Left lung (tissue), 4 donors: ENCODE measurements at regions not wholly inside any gene's neighbourhood (a gene's known extent, or its start where the extent isn't known, plus 50 kb on each side); places are given as distances from the start of the nearest gene placed in this dataset.
A peak's percentile ranks its signal among the peaks of the same experiment; 100 is the strongest.

Experiments used
- ATAC-seq: fragments of 200-7000 bp; cut with Tn5 transposase; one replicate; pipeline ENCODE4 v1.9.1; 2020; ENCODE audit warnings: moderate library complexity
- DNase-seq, 4 donors: peaks; one replicate each; pipeline ENCODE4 v3.0.0-alpha.2; 2013 to 2020
- H3K27ac ChIP-seq, 2 donors: fragments of 200-600 bp; sonication (generic) in 1 of 2; one replicate each; pipeline versions ENCODE4 v1.5.0 to v1.8.0; 2020 to 2021
- H3K27me3 ChIP-seq, 2 donors: fragments of 200-600 bp; sonication (generic) in 1 of 2; one replicate each; pipeline versions ENCODE4 v1.5.0 to v1.8.0; 2020 to 2021
- H3K36me3 ChIP-seq, 2 donors: fragments of 200-600 bp; sonication (generic) in 1 of 2; one replicate each; pipeline versions ENCODE4 v1.5.0 to v1.8.0; 2020 to 2021
- H3K4me1 ChIP-seq, 2 donors: fragments of 200-600 bp; one replicate each; pipeline ENCODE4 v1.8.0; 2021
- H3K4me3 ChIP-seq, 2 donors: fragments of 200-600 bp; sonication (generic) in 1 of 2; one replicate each; pipeline versions ENCODE4 v1.5.0 to v1.8.0; 2020 to 2021; ENCODE audit warnings: mild to moderate bottlenecking in 1 of 2
- H3K9me3 ChIP-seq, 2 donors: fragments of 200-600 bp; sonication (generic) in 1 of 2; one replicate each; pipeline versions ENCODE4 v1.5.0 to v1.8.0; 2020 to 2021
- CTCF ChIP-seq, 2 donors: fragments of 200-600 bp; sonication (generic) in 1 of 2; IDR thresholded peaks; one replicate each; pipeline versions ENCODE4 v1.5.0 to v1.8.0; 2021; ENCODE audit warnings: antibody characterized with exemption in 2 of 2
- intact Hi-C, 2 donors: fragments of 100-400 bp; cut with DNase I; formaldehyde crosslinking; loops; one replicate each; pipeline versions ENCODE4 v1.11.2 to v1.14.2; 2022
- donor health status: DM: no; HTN: yes; CAD: no.
- donor health status: DM: no; HTN: no; CAD: no.

- peaks cover 0 to 17% of the 10 kb centered on the region in 2 donors for H3K4me1 ChIP-seq
- H3K27me3 ChIP-seq = peaks cover 0 to 57% of the 10 kb centered on the region in 2 donors
- no peak overlapping the region for H3K27ac ChIP-seq
- DNase-seq (peak in 1 of 4 donors; percentile 77), ATAC-seq (no peak)
- intact Hi-C loops = no loop called here
- peak overlapping the region in 1 of 2 donors; percentile 84 for H3K4me3 ChIP-seq
- no peaks in the 10 kb centered on the region for H3K36me3 ChIP-seq
- no peak for TF ChIP-seq CTCF (IDR thresholded peaks at IDR 0.05)
- H3K9me3 ChIP-seq = no peaks in the 10 kb centered on the region
These were observed 83.6 kb upstream of the MKI67 start for GRCh38 chr10:128209862-128210214.

GRCh38 chr10:128210215-128211063 lies 84.2 kb upstream of the MKI67 start:
- H3K4me1 ChIP-seq = peaks cover 0 to 17% of the 10 kb centered on the region in 2 donors
- H3K9me3 ChIP-seq = no peaks in the 10 kb centered on the region
- TF ChIP-seq CTCF (IDR thresholded peaks at IDR 0.05) = peak; percentile 70 to 87
- peak overlapping the region; percentile 26 to 92 for H3K27ac ChIP-seq
- ATAC-seq (peak; percentile 93), DNase-seq (peak; percentile 22 to 98 (median 60))
- peak overlapping the region; percentile 65 to 84 for H3K4me3 ChIP-seq
- peaks cover 0 to 51% of the 10 kb centered on the region in 2 donors for H3K27me3 ChIP-seq
- no peaks in the 10 kb centered on the region for H3K36me3 ChIP-seq
- intact Hi-C loops = no loop called here

- Histone ChIP-seq H3K27ac (peak overlapping the region in 1 of 2 donors; percentile 92), H3K9me3 (no peaks in the 10 kb centered on the region), H3K4me1 (peaks cover 0 to 17% of the 10 kb centered on the region in 2 donors), H3K27me3 (peaks cover 0 to 48% of the 10 kb centered on the region in 2 donors), H3K4me3 (peak overlapping the region; percentile 65 to 84), H3K36me3 (no peaks in the 10 kb centered on the region)
- intact Hi-C loops = no loop called here
- ATAC-seq = no peak
- TF ChIP-seq CTCF (IDR thresholded peaks at IDR 0.05) = no peak
- no peak for DNase-seq
These were observed 84.9 kb upstream of the MKI67 start for GRCh38 chr10:128211064-128211504.

- Histone ChIP-seq H3K27me3 (peaks cover 0 to 43% of the 10 kb centered on the region in 2 donors), H3K4me3 (no peak overlapping the region), H3K4me1 (peaks cover 0 to 17% of the 10 kb centered on the region in 2 donors), H3K36me3 (no peaks in the 10 kb centered on the region), H3K9me3 (no peaks in the 10 kb centered on the region), H3K27ac (no peak overlapping the region)
- DNase-seq = peak; percentile 56 to 99 (median 84)
- peak; percentile 95 to 97 for TF ChIP-seq CTCF (IDR thresholded peaks at IDR 0.05)
- ATAC-seq = peak; percentile 95
- intact Hi-C loops = no loop called here
These were observed 85.9 kb upstream of the MKI67 start for GRCh38 chr10:128211953-128212727.

GRCh38 chr10:128213156-128213555 lies 86.9 kb upstream of the MKI67 start:
- H3K27me3 ChIP-seq = peaks cover 0 to 34% of the 10 kb centered on the region in 2 donors
- H3K9me3 ChIP-seq = no peaks in the 10 kb centered on the region
- H3K36me3 ChIP-seq = no peaks in the 10 kb centered on the region
- no peak overlapping the region for H3K4me3 ChIP-seq
- intact Hi-C loops = no loop called here
- no peak overlapping the region for H3K27ac ChIP-seq
- no peak for DNase-seq
- no peak for ATAC-seq
- TF ChIP-seq CTCF (IDR thresholded peaks at IDR 0.05) = no peak
- H3K4me1 ChIP-seq = peaks cover 0 to 17% of the 10 kb centered on the region in 2 donors
